NT2/D1 (cell line): ENCODE measurements at regions not wholly inside any gene's neighbourhood (a gene's known extent, or its start where the extent isn't known, plus 50 kb on each side); places are given as distances from the start of the nearest gene placed in this dataset.

Experiments used
- DNase-seq: peaks from one replicate; pipeline ENCODE4 v3.0.0-alpha.2; 2011; ENCODE audit warnings: low read depth, low spot score
- H3K27me3 ChIP-seq: 2 replicates; pipeline ENCODE4 v1.6.0; 2011; ENCODE audit warnings: mild to moderate bottlenecking; ENCODE audit not compliant: insufficient read length, insufficient read depth
- H3K36me3 ChIP-seq: 2 replicates; pipeline ENCODE4 v1.6.1; 2011; ENCODE audit warnings: mild to moderate bottlenecking, low read length, mixed read lengths; ENCODE audit not compliant: insufficient read depth, insufficient read length
- H3K4me1 ChIP-seq: 2 replicates; pipeline ENCODE4 v1.5.1; 2011; ENCODE audit not compliant: insufficient read depth, insufficient read length
- H3K4me3 ChIP-seq: 2 replicates; pipeline ENCODE4 v1.5.1; 2011; ENCODE audit warnings: low read depth; ENCODE audit not compliant: insufficient read length
- H3K9ac ChIP-seq: 2 replicates; pipeline ENCODE4 v1.6.0; 2011; ENCODE audit warnings: low read depth; ENCODE audit not compliant: insufficient read length
- H3K9me3 ChIP-seq: 2 replicates; pipeline ENCODE4 v1.5.1; 2011; ENCODE audit warnings: mild to moderate bottlenecking, low read length; ENCODE audit not compliant: insufficient read depth
- SUZ12 ChIP-seq: IDR thresholded peaks from 2 replicates; pipeline ENCODE4 v1.6.1; 2011; ENCODE audit not compliant: insufficient read length, insufficient read depth; ENCODE audit errors: extremely low read depth
- YY1 ChIP-seq: IDR thresholded peaks from 2 replicates; pipeline ENCODE4 v1.6.1; 2011; ENCODE audit not compliant: insufficient read length, insufficient read depth
- ZNF274 ChIP-seq: IDR thresholded peaks from 2 replicates; pipeline ENCODE4 v1.6.1; 2011; ENCODE audit warnings: mild to moderate bottlenecking, low read depth, low read length

- Histone ChIP-seq H3K4me3 (no peak overlapping the region), H3K36me3 (no peaks in the 10 kb centered on the region), H3K9me3 (no peaks in the 10 kb centered on the region), H3K9ac (no peak overlapping the region), H3K4me1 (no peaks in the 10 kb centered on the region), H3K27me3 (no peaks in the 10 kb centered on the region)
- no peak for DNase-seq
- TF ChIP-seq ZNF274 (no peak), SUZ12 (no peak), YY1 (no peak)
These were observed 303.1 kb upstream of the RUNX1 start for GRCh38 chr21:35352066-35352770.

GRCh38 chr21:35351434-35351833 lies 302.3 kb upstream of the RUNX1 start:
- H3K4me3 ChIP-seq = no peak overlapping the region
- no peak for DNase-seq
- no peaks in the 10 kb centered on the region for H3K27me3 ChIP-seq
- H3K4me1 ChIP-seq = no peaks in the 10 kb centered on the region
- H3K9me3 ChIP-seq = no peaks in the 10 kb centered on the region
- TF ChIP-seq SUZ12 = no peak
- TF ChIP-seq ZNF274 = no peak
- TF ChIP-seq YY1 = no peak
- no peaks in the 10 kb centered on the region for H3K36me3 ChIP-seq
- no peak overlapping the region for H3K9ac ChIP-seq

- no peak for DNase-seq
- no peak overlapping the region for H3K4me3 ChIP-seq
- H3K9me3 ChIP-seq = no peaks in the 10 kb centered on the region
- H3K27me3 ChIP-seq = no peaks in the 10 kb centered on the region
- H3K9ac ChIP-seq = no peak overlapping the region
- H3K36me3 ChIP-seq = no peaks in the 10 kb centered on the region
- no peaks in the 10 kb centered on the region for H3K4me1 ChIP-seq
- TF ChIP-seq YY1 (no peak), SUZ12 (no peak), ZNF274 (no peak)
These were observed 301.9 kb upstream of the RUNX1 start for GRCh38 chr21:35350965-35351364.

GRCh38 chr21:35349376-35350080 lies 300.4 kb upstream of the RUNX1 start:
- DNase-seq = no peak
- no peak overlapping the region for H3K9ac ChIP-seq
- no peak for TF ChIP-seq SUZ12
- no peak for TF ChIP-seq YY1
- TF ChIP-seq ZNF274 = no peak
- no peaks in the 10 kb centered on the region for H3K36me3 ChIP-seq
- H3K9me3 ChIP-seq = 0 out of 2 replicates have a peak, but pooled peaks cover 2% of the 10 kb centered on the region
- no peaks in the 10 kb centered on the region for H3K27me3 ChIP-seq
- no peaks in the 10 kb centered on the region for H3K4me1 ChIP-seq
- no peak overlapping the region for H3K4me3 ChIP-seq

- no peaks in the 10 kb centered on the region for H3K4me1 ChIP-seq
- no peak overlapping the region for H3K9ac ChIP-seq
- 0 out of 2 replicates have a peak, but pooled peaks cover 3% of the 10 kb centered on the region for H3K9me3 ChIP-seq
These were observed 299.6 kb upstream of the RUNX1 start for GRCh38 chr21:35348686-35349085.

GRCh38 chr21:35346697-35347096 lies 297.6 kb upstream of the RUNX1 start:
- H3K36me3 ChIP-seq = no peaks in the 10 kb centered on the region
- TF ChIP-seq YY1 (no peak), SUZ12 (no peak), ZNF274 (no peak)
- no peaks in the 10 kb centered on the region for H3K4me1 ChIP-seq
- DNase-seq = no peak
- H3K9ac ChIP-seq = no peak overlapping the region
- no peaks in the 10 kb centered on the region for H3K27me3 ChIP-seq
- H3K9me3 ChIP-seq = 0 out of 2 replicates have a peak, but pooled peaks cover 3% of the 10 kb centered on the region
- H3K4me3 ChIP-seq = no peak overlapping the region

More at GRCh38 chr21:35348686-35349085, 299.6 kb upstream of the RUNX1 start:
- H3K27me3 ChIP-seq = no peaks in the 10 kb centered on the region
- TF ChIP-seq YY1 = no peak
- no peak for TF ChIP-seq SUZ12
- no peaks in the 10 kb centered on the region for H3K36me3 ChIP-seq
- H3K4me3 ChIP-seq = no peak overlapping the region
- no peak for DNase-seq

- Histone ChIP-seq H3K36me3 (no peaks in the 10 kb centered on the region), H3K27me3 (no peaks in the 10 kb centered on the region), H3K4me3 (no peak overlapping the region), H3K9ac (no peak overlapping the region), H3K9me3 (0 out of 2 replicates have a peak, but pooled peaks cover 3% of the 10 kb centered on the region), H3K4me1 (no peaks in the 10 kb centered on the region)
- no peak for TF ChIP-seq SUZ12
- no peak for TF ChIP-seq ZNF274
- no peak for TF ChIP-seq YY1
- no peak for DNase-seq
These were observed 296.9 kb upstream of the RUNX1 start for GRCh38 chr21:35345954-35346353.
